DMS53 treated with DMSO at 0.1 percent for 48 hours (cell line): ENCODE measurements at regions not wholly inside any gene's neighbourhood (a gene's known extent, or its start where the extent isn't known, plus 50 kb on each side); places are given as distances from the start of the nearest gene placed in this dataset.
"Not testable (repeated sequence)": the region's sequence is repeated elsewhere in the genome, so short reads cannot be mapped to it uniquely, and the experiment has no call there.

ENCODE experiments used
- DNase-seq: peaks from one replicate; lab custom pipeline; 2025; ENCODE audit not compliant: unreplicated experiment; lab: John Stamatoyannopoulos, UW

DNA sequence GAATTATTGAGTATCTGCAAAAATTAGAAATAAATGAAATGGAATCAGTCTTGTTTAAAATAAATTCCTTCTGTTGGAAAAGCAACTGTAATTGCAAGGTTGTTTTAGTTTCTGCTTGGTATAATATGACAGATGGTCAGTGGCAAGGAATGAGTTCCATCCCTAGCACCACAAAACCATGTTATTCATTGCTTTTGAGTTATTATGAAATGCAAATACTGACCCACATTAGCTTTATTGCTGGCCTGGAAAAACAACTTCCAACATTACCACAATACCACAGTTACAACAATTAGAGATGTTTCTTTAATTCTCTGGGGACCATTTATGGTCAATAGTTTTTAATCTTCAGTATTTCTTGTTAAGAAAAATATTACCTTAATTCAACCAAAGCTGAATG, 194.4 kb downstream of the TMA16 start:
- DNase-seq: no peak

DNA sequence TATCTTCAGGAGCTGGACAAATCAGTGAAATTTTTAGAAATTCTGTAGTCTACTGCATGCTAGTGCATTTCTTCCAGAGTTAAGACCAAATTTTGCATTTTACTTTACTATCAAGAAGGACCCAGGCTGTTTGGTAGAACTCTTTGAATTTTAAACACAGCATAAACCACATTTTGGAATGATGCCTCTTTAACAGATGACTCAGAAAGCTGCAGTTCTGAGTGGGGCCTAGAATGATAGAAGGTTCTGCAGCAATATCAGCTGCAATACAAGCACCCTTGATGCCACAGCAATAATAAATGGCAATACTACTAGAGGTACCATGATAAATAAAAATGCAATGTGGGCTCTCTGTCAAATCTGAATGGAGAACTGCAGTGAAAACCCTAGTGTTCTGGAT, 198.7 kb downstream of the TMA16 start:
- DNase-seq: no peak

DNA sequence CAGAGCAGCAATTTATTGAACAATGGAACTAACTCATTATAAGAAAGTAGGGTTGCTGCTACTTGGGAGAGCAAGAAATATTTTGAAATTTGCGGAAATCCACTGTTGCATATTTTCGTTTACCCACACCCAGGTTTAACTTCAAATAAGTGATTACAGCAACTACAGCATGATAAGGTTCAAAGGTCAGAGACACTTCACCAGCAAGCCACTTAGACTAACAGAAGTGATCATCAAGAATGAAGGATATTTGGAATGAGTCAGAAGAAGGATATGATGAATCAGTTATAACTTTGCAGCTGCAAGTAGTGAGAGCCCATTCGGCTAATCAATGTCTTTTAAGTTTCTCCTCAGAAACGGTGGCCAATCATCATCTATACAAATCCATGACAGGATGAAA, 199.3 kb downstream of the TMA16 start:
- no peak for DNase-seq

DNA sequence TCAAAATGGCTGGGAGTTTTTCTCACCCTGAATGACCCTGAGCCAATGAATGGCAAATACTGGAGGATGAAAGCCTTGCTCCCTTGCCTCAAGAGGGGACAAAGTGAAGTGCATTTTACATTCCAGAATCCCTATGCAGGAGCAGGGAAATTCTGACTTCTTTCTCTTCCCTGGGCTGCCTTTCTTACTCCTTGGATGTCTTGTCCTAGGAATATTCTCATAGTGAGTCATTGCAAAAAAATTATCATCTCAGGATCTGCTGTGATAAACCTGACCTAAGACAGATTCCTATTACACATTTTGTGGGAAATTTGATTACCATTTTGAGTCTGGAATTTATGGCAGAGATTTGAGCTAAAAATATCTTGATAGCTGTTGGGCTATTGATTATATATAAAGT, 199.9 kb downstream of the TMA16 start:
- DNase-seq: no peak

DNA sequence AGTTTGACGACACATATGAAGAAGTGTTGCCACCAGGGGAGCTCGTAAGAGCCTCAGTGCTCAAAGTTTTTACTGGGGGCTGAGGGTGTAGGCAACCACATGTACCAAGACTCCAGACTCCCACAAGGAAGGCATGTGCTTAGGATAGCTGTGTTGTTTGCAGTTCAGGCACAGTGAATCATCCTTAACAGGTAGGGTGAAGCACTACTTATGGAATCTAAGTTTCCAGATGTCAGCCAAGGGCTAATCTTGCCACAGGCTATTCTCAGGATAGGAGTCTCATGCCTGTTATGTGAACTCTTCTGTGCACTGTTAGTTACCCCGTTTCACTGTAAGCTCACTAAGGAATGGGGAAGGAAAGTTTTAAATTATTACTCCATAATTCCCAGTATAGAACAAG, 202.6 kb downstream of the TMA16 start:
- DNase-seq: no peak

DNA sequence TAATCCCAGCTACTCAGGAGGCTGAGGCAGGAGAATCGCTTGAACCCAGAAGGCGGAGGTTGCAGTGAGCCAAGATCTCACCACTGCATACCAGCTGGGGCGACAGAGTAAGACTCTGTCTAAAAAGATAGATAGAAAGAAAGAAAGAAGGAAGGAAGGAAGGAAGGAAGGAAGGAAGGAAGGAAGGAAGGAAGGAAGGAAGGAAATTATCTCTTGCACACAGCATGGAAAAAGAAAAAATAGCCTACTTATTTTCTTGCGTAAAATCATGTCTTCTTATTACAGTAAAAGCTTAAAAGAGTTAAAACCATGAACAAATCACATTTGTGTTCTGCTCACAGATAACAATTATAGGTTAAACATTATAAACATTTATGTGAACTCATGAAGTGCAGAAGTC, 205.9 kb downstream of the TMA16 start:
- DNase-seq: not testable (repeated sequence)

DNA sequence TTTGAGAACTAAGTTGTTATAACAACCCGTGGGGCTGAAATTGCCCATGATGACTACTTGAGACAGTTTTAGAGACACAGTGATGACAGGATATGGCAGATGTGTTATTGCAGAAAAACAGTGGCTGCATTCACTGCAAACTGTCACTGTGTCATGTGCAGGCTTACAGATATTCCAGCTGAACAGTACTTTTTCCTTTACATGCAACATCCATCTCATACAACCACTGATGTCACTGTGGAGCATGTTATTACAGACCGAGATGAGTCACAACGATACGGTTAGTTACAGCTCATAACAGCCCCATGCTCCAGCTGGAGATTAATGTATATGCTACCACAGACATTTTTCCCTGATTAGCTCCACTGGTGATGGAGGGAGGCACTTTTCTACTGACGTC, 207.4 kb downstream of the TMA16 start:
- peak; percentile 61 for DNase-seq

DNA sequence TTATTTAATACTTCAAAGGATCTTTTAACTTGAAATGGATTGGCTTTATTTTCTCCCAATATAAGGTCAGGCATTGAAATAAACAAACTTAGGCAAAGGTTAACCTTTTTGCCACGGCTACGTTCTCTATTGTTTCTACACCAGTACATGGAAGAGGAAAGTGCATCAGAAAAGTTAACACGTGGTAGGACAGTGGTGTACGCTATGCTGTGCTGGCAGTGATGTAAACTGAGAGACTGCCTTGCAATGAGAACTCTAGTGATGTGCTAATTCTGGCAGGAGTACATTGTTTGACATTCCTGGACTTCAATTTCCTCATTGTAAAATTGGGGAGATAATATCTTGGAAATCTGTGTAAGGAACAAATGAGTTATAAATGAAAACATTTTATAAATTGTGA, 208.2 kb downstream of the TMA16 start:
- no peak for DNase-seq

DNA sequence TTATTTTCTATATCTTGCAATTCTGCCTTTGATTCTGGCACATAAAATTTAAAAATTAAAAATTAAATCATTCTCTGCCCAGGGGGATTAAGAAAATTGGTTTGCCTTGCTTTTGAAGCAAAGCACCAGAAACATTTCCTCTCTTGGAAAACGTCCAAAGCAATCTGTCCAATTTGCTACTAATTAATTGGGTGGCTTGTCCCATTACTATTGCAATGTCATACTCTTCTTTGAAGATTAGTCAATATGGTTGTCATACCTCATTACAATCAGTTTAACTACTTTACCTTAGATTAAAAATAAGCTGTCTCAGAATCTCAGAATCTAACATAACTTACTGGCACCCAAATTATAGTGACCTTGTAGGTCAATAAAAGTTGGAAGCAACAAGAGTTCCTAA, 208.8 kb downstream of the TMA16 start:
- no peak for DNase-seq

DNA sequence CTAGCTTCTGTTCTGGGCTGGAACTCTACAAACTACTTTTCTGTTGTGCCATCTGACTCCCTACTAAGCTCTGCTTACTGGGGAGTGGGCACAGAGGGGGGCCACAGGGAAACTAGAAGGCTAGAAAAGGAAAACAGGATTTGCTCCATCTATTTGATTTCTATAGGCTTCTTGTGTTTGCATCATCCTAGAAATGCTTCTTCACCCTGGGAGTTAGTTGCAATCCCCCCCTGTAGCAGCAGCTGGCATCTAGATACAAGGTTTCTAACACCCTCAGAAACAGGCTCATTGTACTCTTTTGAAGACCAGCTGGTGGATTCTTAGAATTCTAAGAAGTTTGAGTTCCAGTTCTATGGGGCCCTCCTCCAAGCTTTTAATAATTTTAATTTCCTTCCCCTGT, 213.4 kb downstream of the TMA16 start:
- DNase-seq: no peak

DNA sequence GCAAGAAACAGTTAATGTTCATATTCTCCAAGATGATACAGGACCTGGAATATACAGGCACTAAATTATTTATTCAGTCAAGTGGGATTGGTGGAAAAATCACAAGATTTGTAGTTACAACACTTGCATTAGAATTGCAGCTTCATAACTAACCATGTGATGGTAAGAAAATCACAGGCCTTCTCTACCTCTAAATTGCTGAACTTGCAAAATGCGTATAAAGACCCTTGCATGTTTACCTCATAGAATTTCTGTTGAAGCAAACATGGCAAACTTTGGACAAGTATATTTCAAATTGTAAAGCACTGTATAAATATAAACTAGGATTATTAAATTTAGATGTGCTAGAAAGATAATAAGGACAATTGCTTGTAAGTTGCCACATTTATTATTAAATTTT, 215.1 kb downstream of the TMA16 start:
- no peak for DNase-seq

DNA sequence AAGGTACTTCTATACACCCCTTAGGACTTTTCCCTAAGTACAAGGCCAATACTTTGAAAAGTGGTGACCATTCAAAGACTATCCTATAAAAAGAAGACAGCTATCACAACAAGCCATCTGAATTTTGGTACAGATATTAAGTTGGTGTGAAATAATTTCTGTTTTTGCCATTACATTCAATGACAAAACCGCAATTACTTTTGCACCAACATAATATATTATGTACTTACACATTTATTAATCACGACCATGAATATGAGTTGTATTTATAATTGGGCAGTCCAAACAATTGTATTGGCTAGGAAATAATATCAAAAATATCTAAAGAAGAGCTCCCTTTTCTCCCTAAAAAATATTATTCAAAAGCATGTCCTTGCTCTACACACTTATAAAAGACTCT, 215.7 kb downstream of the TMA16 start:
- no peak for DNase-seq

DNA sequence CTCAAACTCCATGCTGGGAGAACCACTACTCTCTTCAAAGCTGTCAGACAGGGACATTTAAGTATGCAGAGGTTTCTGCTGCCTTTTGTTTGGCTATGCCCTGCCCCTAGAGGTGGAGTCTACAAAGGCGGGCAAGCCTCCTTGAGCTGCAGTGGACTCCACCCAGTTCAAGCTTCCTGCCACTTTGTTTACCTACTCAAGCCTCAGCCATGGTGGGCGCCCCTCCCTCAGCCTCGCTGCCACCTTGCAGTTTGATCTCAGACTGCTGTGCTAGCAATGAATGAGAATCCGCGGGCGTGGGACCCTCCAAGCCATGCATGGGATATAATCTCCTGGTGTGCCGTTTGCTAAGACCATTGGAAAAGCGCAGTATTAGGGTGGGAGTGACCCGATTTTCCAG, 230.0 kb downstream of the TMA16 start:
- not testable (repeated sequence) for DNase-seq

DNA sequence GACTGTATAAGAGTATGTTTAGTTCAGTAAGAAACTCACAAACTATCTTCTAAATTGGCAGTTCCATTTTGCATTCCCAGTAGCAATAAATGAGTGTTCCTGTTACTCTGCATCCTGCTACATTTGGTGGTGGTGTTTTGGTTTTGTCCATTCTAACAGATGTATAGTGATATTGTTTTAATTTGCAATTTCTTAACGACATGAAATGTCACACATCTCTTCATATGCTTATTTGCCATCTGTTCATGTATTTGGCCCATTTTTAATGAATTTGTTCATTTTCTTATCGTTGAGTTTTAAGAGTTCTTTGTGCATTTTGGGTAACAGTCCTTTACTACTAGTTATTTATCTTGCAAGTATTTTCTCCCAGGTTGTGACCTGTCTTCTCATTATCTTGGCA, 232.2 kb downstream of the TMA16 start:
- DNase-seq: no peak

DNA sequence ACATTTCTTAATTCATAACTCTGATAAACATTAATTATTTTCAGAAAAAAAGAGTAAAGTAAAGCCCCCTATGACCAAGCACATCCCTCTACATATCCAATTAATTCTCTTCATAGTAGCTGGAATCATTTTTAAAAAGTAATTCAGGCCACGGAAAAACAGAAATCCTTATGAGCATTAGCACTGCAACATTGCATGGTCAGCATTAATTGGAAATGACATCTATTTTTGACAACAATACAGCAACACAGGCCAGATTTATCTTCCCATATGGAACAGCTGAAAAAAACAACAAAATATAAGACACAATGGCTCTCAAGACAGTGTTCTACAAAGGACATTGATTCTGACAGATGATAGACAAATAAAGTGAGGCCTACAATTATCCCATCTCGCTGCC, 236.6 kb downstream of the TMA16 start:
- no peak for DNase-seq

DNA sequence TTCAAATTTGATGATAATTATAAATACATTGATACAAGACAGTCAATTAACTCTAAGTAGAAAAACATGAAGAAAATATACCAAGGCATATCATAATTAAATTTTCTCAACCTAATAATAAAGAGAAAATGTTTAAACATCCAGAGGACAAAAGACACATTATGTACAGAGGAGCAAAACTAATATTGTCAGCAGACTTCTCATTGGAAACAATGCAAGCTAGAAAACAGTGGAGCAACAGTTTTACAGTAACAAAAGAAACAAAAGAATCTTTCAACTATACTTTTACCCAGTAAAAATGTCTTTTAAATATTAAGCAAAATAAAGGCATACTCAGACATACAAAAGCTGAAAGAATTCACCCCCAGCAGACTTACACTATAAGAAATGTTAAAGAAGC, 238.0 kb downstream of the TMA16 start:
- DNase-seq: no peak

DNA sequence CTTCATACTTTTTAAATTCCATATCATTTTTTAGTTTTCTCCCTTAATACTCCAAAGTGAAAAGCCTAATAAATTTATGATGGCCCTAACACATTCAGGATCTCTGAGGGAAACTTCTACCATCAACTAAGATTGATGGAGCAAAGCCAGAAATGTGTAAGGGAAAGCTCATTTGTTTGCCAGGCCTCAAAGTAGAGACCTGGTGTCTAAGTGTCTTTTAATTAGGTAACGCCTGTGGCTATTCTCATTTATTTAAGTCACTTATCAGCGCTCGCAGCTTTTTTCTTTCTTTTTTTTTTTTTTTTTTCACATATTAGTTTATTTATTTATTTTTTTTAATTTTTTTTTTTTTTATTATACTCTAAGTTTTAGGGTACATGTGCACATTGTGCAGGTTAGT, 242.4 kb downstream of the TMA16 start:
- no peak for DNase-seq

DNA sequence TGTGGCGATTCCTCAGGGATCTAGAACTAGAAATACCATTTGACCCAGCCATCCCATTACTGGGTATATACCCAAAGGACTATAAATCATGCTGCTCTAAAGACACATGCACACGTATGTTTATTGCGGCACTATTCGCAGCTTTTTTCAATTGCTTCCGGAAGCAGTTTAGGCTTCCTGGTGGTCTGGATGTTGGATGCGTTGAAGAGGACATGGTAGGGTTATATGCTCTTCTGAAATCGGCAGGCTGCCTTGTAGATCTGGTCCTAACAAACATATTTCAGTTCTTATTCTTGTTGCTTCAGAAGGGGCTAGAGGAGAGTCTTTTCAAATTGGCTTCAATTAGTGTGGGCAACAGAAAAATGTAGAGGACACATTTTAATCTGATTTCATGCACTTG, 243.4 kb downstream of the TMA16 start:
- DNase-seq: not testable (repeated sequence)

DNA sequence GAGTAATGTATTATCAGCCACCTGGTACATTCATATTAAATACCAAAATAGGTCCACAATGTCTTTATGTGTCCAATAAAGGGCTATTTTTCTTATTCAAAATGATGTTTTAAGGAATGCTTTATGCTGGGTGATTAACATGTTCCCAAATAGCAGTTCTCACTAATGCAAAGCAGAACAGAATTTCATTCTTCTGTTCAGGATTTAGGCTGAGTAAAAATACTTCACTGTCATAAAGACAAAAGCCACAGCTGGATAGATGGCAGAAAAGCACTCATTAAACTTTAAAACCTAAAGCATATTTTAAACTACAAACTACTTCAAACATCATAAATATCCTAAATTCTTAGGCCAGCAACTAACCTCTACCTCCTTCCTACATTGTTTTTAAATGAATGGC, 244.0 kb downstream of the TMA16 start:
- DNase-seq: no peak

DNA sequence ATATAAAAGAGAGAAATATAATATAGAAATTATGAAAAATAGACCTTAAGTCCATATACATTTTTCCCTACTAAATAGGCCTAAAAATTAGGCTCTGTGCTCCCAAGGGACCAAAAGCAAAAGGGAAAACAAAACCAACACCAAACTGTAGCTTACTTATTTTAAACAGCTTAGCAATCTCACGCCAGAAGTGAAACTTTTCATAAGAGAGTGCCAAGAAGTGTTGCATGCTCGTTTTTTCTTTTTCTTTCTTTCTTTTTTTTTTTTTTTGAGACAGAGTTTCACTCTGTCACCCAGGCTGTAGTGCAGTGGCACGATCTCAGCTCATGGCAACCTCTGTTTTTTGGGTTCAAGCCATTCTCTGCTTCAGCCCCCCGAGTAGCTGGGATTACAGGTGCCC, 250.4 kb downstream of the TMA16 start:
- DNase-seq: no peak

DNA sequence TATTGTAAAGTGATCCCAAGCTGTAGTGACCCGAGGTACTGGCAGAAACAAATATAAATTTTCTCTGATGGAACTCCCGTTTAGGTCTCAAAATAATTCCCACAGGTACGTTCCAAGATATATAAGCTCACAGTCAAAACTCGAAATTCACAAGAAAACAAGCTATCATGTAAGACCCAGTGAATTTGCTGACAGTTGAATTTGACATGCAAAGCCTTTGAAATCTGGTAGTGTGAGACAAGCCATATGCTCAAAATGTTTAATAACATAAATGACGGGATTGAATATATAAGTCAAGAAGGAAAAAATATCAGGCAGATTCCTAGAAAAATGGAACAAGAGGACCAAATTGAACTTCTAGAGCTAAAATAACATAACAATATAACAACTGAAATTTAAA, 252.8 kb downstream of the TMA16 start:
- no peak for DNase-seq

DNA sequence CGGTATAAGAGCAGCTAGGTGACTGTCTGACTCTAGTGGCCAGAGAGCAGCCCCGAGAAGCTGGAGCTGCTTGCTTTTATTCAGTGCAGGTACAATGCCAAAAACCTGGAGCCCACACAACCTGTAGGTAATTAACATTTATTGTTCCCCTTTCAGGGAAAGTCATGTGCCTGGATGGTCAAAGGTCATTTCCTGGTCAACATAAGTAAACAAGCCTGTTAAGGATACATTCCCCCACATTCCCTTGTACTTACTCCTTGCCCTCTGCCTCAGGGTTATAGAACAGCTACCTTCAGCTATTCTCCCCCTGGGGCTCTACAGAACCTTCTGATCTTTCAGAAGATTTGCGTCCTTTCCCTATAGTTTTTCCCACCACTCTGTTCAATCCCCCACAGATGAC, 253.4 kb downstream of the TMA16 start:
- peak; percentile 29 for DNase-seq

DNA sequence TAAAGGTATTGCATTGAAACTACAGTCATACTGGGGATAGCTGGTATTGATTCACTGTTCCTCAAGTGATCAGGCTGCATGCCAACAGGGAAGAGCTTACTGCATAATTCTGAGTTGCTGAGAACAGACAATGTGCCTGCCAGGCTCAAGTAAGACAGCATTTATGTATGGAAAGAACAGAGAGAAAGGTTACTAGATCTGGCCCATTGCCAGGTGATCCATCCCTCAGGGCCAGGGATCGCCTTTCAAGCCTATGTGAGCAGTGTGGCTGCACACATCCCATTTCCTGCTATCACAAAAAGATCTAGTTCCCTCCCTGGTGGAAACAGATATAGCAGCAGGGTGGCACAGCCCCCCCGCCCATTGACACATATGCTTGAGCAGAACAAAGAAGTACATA, 254.0 kb downstream of the TMA16 start:
- DNase-seq: peak; percentile 96

DNA sequence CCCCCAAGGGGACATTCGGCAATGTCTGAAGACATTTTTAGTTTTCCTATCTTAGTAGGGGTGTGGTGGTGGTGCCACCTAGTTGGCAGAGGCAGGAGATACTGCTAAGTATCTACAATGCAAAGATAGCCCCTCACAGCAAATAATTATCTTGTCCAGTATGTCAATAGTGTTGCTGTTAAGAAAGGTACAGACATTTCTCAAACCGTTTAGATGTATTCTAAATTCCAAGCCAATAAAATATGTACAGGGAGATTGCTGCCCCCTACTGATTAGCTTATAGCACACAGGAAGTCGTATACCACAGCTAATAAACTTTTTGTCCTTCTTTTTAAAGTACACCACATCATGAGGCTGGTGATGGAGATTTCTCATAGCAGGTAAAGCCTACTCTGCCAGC, 260.5 kb downstream of the TMA16 start:
- peak; percentile 8 for DNase-seq
